ENCODE measurements at regions not wholly inside any gene's neighbourhood (a gene's known extent, or its start where the extent isn't known, plus 50 kb on each side); places are given as distances from the start of the nearest gene placed in this dataset.

DNA sequence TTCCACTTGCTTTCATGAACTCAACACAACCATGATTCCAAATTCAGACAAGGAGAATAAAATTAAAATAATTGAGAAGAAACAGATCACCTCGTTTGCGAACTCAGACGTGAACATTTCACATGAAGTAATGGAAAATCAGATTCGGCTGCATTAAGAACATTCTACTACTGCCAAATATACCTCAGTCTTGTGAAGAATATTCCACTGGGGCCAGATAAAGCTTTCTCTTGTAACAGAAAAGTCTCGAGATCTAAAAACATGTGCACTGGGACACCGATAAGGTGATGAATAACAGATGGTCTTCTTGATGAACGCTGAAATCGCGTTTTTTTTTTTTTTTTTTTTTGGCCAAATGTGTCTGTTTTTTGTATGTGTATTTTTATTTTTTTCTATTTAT is 761.1 kb downstream of the BRD1 start:
- intact Hi-C loops (cut with DNase I), result no loop called here
- TF ChIP-seq CTCF (IDR thresholded peaks at IDR 0.05) (no peak), POLR2A (IDR thresholded peaks at IDR 0.05) (no peak)
- no peak for DNase-seq
- WGBS, 2 donors, result 70 to 76% methylated on average over 9 of the region's 9 CpGs
- Histone ChIP-seq H3K4me3 (no peak overlapping the region), H3K27ac (no peak overlapping the region), H3K36me3 (no peaks in the 10 kb centered on the region), H3K4me1 (no peaks in the 10 kb centered on the region), H3K27me3 (peaks cover 0 to 60% (median 0%) of the 10 kb centered on the region in 4 donors), H3K9me3 (no peaks in the 10 kb centered on the region)

DNA sequence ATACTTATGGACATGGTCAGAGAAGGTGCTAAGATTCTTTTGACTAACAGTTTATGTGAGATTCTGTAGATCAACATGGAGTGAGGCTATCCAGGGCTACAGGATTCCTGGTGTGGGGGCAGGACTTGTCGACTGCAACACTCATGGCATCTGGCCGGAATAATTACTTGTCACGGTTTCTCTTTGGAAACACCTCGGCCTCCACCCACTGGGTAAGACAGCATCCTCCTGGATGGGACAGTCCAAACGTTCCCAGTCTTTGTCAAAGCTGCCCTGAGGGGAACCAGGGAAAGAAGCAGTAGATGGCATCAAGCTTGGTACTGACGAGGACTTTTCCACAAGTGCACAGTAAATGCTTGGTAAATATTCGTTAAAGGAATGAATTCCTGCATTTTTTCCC is 762.8 kb downstream of the BRD1 start:
- H3K27ac ChIP-seq, result no peak overlapping the region
- no peaks in the 10 kb centered on the region for H3K9me3 ChIP-seq
- no peaks in the 10 kb centered on the region for H3K4me1 ChIP-seq
- no peak overlapping the region for H3K4me3 ChIP-seq
- intact Hi-C loops (cut with DNase I), result no loop called here
- peaks cover 0 to 68% (median 0%) of the 10 kb centered on the region in 4 donors for H3K27me3 ChIP-seq
- WGBS, 2 donors, result 66 to 68% methylated on average over 7 of the region's 7 CpGs
- TF ChIP-seq POLR2A (IDR thresholded peaks at IDR 0.05), result no peak
- no peak for TF ChIP-seq CTCF (IDR thresholded peaks at IDR 0.05)
- H3K36me3 ChIP-seq, result no peaks in the 10 kb centered on the region
- DNase-seq, result no peak

GRCh38 chr22:49063545-49063890 is 764.2 kb downstream of the BRD1 start:
- DNase-seq, result no peak
- TF ChIP-seq CTCF (IDR thresholded peaks at IDR 0.05) (no peak), POLR2A (IDR thresholded peaks at IDR 0.05) (no peak)
- Histone ChIP-seq H3K9me3 (no peaks in the 10 kb centered on the region), H3K4me1 (no peaks in the 10 kb centered on the region), H3K27me3 (peaks cover 0 to 75% (median 0%) of the 10 kb centered on the region in 4 donors), H3K36me3 (no peaks in the 10 kb centered on the region), H3K27ac (no peak overlapping the region), H3K4me3 (no peak overlapping the region)
- intact Hi-C loops (cut with DNase I), result no loop called here
- WGBS, 2 donors, result no CpG with 5 or more reads among the region's 4 CpGs

DNA sequence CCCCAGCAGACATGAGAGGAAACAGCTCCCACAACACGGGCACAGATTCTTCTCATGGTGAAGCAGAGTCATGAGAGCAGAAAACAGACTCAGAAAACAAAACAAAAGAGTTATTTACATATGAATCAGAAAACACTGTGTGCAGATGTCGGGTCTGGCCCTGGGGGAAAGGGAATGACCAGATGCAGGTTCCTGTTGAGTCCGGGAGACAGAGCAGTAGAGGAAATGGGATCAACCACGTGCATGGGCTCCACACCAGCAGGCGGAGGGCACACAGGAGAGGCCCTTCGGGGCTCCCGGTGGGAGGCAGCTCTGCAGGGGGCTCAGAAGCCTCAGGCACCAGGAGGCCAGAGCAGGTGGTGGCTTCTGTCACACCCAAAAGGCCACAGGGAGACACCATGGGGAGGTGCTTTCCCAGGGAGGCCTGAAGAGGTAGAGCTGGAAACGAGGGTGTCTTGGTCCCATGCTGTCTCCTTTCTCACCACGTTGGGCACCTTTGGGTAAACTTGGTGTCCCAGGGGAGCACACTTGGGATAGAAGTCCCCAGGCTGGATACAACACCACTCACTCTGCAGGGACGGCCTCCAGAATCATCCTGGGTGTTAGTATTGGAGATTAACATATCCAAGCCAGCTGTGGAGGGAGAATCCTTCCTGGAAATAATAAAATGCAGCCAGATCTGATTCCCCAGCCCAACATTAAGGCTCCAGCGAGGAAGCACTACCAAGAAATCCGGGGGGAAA is 764.7 kb downstream of the BRD1 start:
- Histone ChIP-seq H3K4me1 (no peaks in the 10 kb centered on the region), H3K36me3 (no peaks in the 10 kb centered on the region), H3K9me3 (no peaks in the 10 kb centered on the region), H3K27ac (no peak overlapping the region), H3K4me3 (no peak overlapping the region), H3K27me3 (peaks cover 0 to 79% (median 0%) of the 10 kb centered on the region in 4 donors)
- no peak for TF ChIP-seq POLR2A (IDR thresholded peaks at IDR 0.05)
- TF ChIP-seq CTCF (IDR thresholded peaks at IDR 0.05), result no peak
- 24 to 45% methylated on average over 8 to 10 of the region's 12 CpGs for WGBS, 2 donors
- DNase-seq, result no peak
- intact Hi-C loops (cut with DNase I), result no loop called here

DNA sequence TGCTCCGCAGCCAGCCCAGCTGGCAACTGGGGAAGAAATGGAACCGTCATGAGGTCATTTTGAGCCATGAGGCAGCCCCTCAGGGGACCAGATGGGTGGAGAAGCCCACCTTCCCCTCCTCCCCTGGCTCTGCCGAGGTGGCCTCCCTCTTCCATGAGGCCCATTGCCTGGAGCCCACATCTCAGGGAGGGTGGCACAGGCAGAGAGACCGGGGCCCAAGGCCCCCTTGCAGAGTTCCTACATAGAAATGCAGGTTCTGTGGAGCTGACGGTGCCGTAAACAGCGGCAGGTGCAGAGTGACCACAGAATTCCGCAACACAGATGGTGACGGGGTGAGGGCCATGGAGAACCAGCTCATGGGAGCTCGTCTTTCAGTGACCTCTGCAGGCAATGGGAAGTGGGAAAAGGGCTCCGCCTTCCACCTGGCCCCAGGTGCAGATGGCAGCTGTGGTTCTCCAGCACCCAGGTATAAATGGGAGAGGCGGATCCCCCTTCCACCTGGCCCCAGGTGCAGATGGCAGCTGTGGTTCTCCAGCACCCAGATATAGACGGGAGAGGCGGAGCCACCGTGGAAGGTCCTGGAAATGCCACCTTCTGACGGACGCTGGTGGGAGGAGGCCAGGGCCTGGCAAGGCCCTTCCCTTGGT is 765.4 kb downstream of the BRD1 start:
- H3K27me3 ChIP-seq, result peaks cover 0 to 81% (median 0%) of the 10 kb centered on the region in 4 donors
- no peak for DNase-seq
- H3K36me3 ChIP-seq, result no peaks in the 10 kb centered on the region
- WGBS, 2 donors, result 63 to 76% methylated on average over 2 to 9 of the region's 17 CpGs
- no peak overlapping the region for H3K4me3 ChIP-seq
- H3K27ac ChIP-seq, result no peak overlapping the region
- no peak for TF ChIP-seq POLR2A (IDR thresholded peaks at IDR 0.05)
- TF ChIP-seq CTCF (IDR thresholded peaks at IDR 0.05), result no peak
- intact Hi-C loops (cut with DNase I), result no loop called here
- H3K4me1 ChIP-seq, result no peaks in the 10 kb centered on the region
- no peaks in the 10 kb centered on the region for H3K9me3 ChIP-seq

All from esophagus squamous epithelium (tissue), 5 donors.